Activated T-cell treated with anti-CD3 and anti-CD28 coated beads, Interleukin-2, amount 50 U/mL, for 72 hours (primary cell): ENCODE measurements at regions not wholly inside any gene's neighbourhood (a gene's known extent, or its start where the extent isn't known, plus 50 kb on each side); places are given as distances from the start of the nearest gene placed in this dataset.

ENCODE experiments used
- ATAC-seq, 2 donors: fragments of 150-1000 bp; cut with Tn5 transposase; replicated peaks in 1 of 2; 2 replicates each; pipeline ENCODE4 v1.10.0; 2021; ENCODE audit warnings: moderate library complexity in 2 of 2, mild to moderate bottlenecking in 1 of 2
- DNase-seq, 2 donors: peaks; one replicate each; pipeline ENCODE4 v3.0.0; 2021 to 2022; ENCODE audit warnings: mixed read lengths in 1 of 2
- H3K27ac Mint-ChIP-seq: one replicate; pipeline ENCODE4 v1.8.0; 2022; ENCODE audit warnings: mild to moderate bottlenecking, moderate library complexity, mixed read lengths
- H3K27me3 Mint-ChIP-seq: one replicate; pipeline ENCODE4 v1.8.0; 2022; ENCODE audit warnings: low read depth, mixed read lengths
- H3K36me3 Mint-ChIP-seq, 2 donors: one replicate each; pipeline ENCODE4 v1.8.0; 2022; ENCODE audit warnings: mixed read lengths in 2 of 2, mild to moderate bottlenecking in 1 of 2; ENCODE audit not compliant: insufficient read depth in 2 of 2
- H3K4me1 Mint-ChIP-seq: one replicate; pipeline ENCODE4 v1.8.0; 2022; ENCODE audit warnings: low read depth, mixed read lengths
- H3K4me3 Mint-ChIP-seq, 2 donors: one replicate each; pipeline ENCODE4 v1.8.0; 2022; ENCODE audit warnings: mild to moderate bottlenecking in 2 of 2, mixed read lengths in 2 of 2, moderate library complexity in 2 of 2
- H3K9me3 Mint-ChIP-seq, 2 donors: one replicate each; pipeline ENCODE4 v1.8.0; 2022; ENCODE audit warnings: mixed read lengths in 2 of 2

DNA sequence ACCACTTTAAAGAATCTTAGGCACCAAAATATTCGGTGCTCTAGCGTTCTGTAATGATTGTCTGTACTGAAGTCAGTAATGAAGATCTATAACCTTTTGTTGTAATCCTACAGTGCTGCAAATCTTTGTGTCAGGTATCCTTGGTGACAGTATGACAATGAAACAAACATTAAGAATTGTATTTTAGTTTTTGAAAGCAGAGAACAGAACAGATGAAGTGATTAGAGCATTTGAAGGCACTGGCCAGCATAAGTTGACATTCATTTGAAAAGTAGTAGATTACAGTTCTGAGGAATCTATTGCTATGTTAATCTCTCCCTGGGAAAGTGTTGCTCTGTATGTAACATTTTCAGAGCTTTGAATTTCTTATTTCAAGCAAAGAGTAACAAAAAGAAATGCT is 451.2 kb downstream of the NUP35 start:
- H3K9me3 Mint-ChIP-seq, result peaks cover 6 to 12% of the 10 kb centered on the region in 2 donors
- H3K36me3 Mint-ChIP-seq, result no peaks in the 10 kb centered on the region
- H3K27me3 Mint-ChIP-seq, result no peaks in the 10 kb centered on the region
- DNase-seq (no peak), ATAC-seq (no peak)
- H3K4me1 Mint-ChIP-seq, result no peaks in the 10 kb centered on the region
- no peak overlapping the region for H3K4me3 Mint-ChIP-seq
- H3K27ac Mint-ChIP-seq, result no peak overlapping the region

DNA sequence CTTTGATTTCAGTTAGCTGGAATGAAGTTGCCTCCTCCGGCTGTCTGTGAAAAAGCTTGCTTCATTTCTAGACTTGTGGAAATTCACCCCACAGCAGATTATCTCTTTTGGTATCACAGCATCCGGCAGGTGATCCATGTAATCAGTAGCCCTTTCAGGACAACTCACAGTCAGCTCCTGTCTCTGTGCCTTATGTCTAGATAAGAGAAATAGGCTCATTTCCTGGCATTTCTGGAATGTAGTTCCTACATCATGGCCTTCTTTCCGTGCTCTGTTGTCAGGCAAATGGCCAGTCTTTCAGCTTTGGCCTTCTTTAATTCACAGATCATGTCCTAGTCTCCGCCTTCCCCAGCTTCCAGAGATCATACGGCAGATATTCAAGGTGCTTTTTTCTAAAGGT is 455.4 kb downstream of the NUP35 start:
- no peak overlapping the region for H3K27ac Mint-ChIP-seq
- no peaks in the 10 kb centered on the region for H3K4me1 Mint-ChIP-seq
- ATAC-seq, result no peak

DNA sequence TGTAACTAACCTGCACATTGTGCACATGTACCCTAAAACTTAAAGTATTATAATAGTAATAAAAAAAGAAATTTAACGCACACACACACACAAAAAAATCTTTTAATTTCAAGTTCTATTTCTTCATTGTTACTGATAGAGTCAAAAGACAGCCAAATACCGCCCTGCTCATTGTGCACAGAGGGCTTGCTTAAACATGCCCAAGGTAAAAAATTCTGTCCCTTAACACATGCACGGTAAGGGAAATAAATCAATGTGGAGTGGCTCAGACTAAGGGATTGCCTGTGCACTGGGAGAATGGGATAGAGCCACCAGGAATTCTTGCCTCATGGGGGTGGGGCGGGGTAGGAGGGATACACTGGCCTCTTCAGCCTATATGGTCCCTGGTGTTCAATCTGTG is 468.0 kb downstream of the NUP35 start:
- Mint-ChIP-seq H3K9me3 (peaks cover 4 to 8% of the 10 kb centered on the region in 2 donors), H3K4me1 (no peaks in the 10 kb centered on the region), H3K4me3 (no peak overlapping the region), H3K27me3 (no peaks in the 10 kb centered on the region), H3K36me3 (no peaks in the 10 kb centered on the region), H3K27ac (no peak overlapping the region)
- ATAC-seq (no peak), DNase-seq (no peak)

More for the DNA sequence above, 455.4 kb downstream of the NUP35 start:
- Mint-ChIP-seq H3K36me3 (no peaks in the 10 kb centered on the region), H3K4me3 (no peak overlapping the region), H3K27me3 (no peaks in the 10 kb centered on the region), H3K9me3 (peaks cover 6 to 10% of the 10 kb centered on the region in 2 donors)
- no peak for DNase-seq

DNA sequence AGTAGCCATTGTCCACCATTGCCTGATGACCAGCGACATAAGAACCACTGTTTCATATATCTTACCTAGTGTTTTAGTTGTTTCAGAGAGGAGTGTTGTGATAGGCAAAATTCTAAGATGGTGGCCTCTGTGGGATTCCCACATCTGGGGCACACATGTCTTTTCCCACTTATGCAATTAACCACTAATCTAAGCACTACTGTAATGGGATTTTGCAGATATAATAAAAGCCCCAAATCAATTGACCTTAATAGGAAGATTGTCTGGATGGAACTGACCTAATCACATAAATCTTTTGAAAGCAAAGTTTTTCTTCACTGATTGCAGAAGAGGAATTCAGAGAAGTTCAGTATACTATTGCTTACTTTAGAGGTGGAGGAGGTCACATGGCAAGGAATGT is 469.9 kb downstream of the NUP35 start:
- no peaks in the 10 kb centered on the region for H3K27me3 Mint-ChIP-seq
- no peaks in the 10 kb centered on the region for H3K4me1 Mint-ChIP-seq
- DNase-seq (no peak), ATAC-seq (no peak)
- H3K27ac Mint-ChIP-seq, result no peak overlapping the region
- H3K4me3 Mint-ChIP-seq, result no peak overlapping the region
- no peaks in the 10 kb centered on the region for H3K36me3 Mint-ChIP-seq
- peaks cover 2 to 5% of the 10 kb centered on the region in 2 donors for H3K9me3 Mint-ChIP-seq

DNA sequence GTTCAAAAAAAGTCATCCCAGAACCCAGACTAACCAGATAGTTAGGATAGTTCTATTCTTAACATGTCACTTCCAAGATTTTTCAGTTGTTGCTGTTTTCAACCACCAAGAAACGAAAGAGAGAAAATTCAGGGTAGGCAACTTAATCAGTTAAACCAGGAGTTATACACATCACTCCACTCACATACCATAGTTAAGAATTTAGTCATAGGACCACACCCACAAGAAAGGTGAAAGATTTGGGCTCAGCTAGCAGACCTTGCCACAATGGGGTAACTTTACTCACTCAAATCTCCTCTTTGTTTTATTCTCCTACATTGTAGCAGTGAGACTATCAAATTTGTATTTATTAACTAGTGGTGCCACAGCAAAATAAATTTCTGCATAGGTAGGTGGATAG is 473.6 kb downstream of the NUP35 start:
- peaks cover 0 to 2% of the 10 kb centered on the region in 2 donors for H3K9me3 Mint-ChIP-seq
- no peak overlapping the region for H3K4me3 Mint-ChIP-seq

DNA sequence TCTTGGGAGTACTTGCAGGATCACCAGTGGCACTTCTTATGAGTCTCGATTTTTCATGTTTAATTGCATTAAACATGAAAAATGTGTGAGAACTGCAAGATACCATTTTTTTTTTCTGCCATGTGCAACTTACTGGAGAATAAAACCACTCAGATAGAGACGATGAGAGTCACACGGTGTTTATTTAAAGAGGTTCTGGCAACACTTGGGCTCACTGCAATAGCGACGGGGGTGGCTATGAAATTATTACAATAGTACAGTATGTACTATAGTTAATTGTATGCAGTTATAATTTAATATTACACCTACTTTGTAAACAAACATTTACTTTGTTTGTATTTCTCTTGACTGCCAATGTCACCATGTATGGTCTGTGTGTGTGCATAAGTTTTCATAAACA is 479.8 kb downstream of the NUP35 start:
- ATAC-seq (no peak), DNase-seq (no peak)
- no peak overlapping the region for H3K4me3 Mint-ChIP-seq
- H3K27me3 Mint-ChIP-seq, result no peaks in the 10 kb centered on the region
- no peaks in the 10 kb centered on the region for H3K4me1 Mint-ChIP-seq
- H3K9me3 Mint-ChIP-seq, result no peaks in the 10 kb centered on the region
- no peak overlapping the region for H3K27ac Mint-ChIP-seq
- no peaks in the 10 kb centered on the region for H3K36me3 Mint-ChIP-seq

More for the DNA sequence above, 473.6 kb downstream of the NUP35 start:
- Mint-ChIP-seq H3K27me3 (no peaks in the 10 kb centered on the region), H3K36me3 (no peaks in the 10 kb centered on the region), H3K4me1 (no peaks in the 10 kb centered on the region), H3K27ac (no peak overlapping the region)
- no peak for DNase-seq
- no peak for ATAC-seq

DNA sequence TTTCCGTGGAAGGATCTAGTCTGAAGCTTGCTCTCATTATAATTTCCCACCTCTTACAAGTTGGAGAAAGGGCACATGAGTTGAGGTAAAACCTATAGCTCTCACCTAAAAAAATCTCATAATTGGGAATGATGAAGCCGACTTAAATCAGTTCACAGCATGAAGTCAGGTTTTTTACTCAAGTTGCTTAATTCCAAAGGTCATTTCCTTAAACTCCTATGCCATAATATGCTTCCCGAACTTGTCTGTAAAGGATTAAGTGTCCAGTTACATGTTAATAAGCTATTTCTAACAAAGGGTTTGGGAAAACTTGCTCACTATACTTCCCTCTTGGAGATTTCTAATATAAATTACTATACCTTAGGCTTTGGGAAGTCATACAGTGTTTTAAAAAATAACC is 481.2 kb downstream of the NUP35 start:
- no peak for DNase-seq
- H3K4me3 Mint-ChIP-seq, result no peak overlapping the region

DNA sequence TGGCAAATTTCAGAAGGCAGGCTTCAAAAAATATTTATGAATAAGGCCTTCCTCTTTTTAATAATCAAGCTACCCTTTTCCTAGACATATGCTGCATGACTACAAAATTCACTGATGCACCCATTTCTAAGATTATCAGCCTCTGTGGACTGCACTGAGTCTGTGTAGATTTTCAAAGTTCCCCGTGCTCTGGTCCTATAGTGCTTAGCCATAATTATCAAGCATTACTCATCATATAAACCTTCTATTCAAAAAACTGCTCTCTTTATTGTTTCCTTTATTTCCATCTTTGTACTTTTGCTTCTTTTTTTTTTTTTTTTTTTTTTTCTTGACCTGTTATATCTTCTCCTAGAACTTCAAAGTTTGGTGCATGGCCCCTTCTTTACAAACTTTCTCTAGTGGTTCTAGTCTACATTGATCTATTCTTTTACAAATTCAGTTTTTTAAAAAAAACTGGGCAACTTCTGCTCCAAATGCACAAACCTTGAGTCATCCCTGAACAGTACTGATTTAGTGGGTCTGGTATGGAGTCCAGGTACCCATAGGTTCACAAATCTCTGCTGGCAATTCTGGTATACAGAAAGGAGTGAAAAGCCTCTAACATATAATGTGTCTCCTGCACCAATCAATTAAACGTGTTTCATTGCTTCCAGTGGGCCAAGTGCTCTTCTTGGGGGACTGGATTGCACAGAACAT is 481.9 kb downstream of the NUP35 start:
- no peak overlapping the region for H3K4me3 Mint-ChIP-seq
- DNase-seq, result no peak
- H3K9me3 Mint-ChIP-seq, result peaks cover 1 to 2% of the 10 kb centered on the region in 2 donors
- no peaks in the 10 kb centered on the region for H3K36me3 Mint-ChIP-seq
- H3K27me3 Mint-ChIP-seq, result no peaks in the 10 kb centered on the region
- H3K4me1 Mint-ChIP-seq, result no peaks in the 10 kb centered on the region
- ATAC-seq, result no peak
- no peak overlapping the region for H3K27ac Mint-ChIP-seq

More for the DNA sequence above, 481.2 kb downstream of the NUP35 start:
- no peak for ATAC-seq
- Mint-ChIP-seq H3K9me3 (peaks cover 0 to under 1% of the 10 kb centered on the region in 2 donors), H3K36me3 (no peaks in the 10 kb centered on the region), H3K27ac (no peak overlapping the region), H3K27me3 (no peaks in the 10 kb centered on the region), H3K4me1 (no peaks in the 10 kb centered on the region)

DNA sequence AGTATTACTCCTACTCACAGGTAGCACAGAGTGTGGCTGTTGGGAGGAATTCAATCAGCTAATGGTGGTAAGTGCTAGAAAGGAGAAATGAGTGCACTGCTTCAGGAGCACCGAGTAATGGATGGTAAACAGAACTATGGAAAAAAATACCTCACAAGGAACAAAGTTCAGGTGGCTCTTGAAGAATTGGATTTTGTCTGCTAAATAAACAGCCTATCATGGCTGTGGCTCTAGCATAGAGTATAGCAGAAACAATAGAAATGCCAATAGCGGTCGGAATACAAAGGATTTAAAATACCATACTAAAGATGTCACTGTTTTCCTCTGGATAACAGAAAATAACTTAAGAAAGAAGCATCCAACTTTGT is 482.5 kb downstream of the NUP35 start:
- no peaks in the 10 kb centered on the region for H3K27me3 Mint-ChIP-seq
- no peaks in the 10 kb centered on the region for H3K4me1 Mint-ChIP-seq
- no peaks in the 10 kb centered on the region for H3K36me3 Mint-ChIP-seq
- no peak overlapping the region for H3K27ac Mint-ChIP-seq
- H3K9me3 Mint-ChIP-seq, result peaks cover 1 to 4% of the 10 kb centered on the region in 2 donors
- DNase-seq, result no peak
- no peak for ATAC-seq
- no peak overlapping the region for H3K4me3 Mint-ChIP-seq

DNA sequence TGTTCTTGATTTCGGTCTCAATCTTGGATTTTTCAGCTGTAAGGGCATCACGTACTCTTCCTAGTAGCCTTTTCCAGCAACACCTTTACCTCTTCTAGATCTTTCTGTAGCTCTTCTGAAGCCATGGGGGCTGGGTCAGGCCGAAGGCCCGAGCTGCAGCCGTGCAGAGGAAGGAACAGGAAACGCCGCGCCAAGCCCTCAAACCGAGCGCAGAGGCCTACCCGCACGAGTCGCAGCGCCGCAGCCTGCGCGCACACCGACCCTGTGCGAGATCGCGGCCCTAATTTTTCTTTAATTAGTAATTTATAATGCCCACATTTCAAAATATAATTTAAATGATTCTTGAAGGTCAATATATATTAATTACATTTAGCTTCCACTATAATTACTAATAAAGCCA is 483.8 kb downstream of the NUP35 start:
- Mint-ChIP-seq H3K27me3 (no peaks in the 10 kb centered on the region), H3K4me3 (no peak overlapping the region), H3K36me3 (no peaks in the 10 kb centered on the region), H3K27ac (no peak overlapping the region), H3K4me1 (no peaks in the 10 kb centered on the region), H3K9me3 (peaks cover 1 to 6% of the 10 kb centered on the region in 2 donors)
- ATAC-seq (no peak), DNase-seq (no peak)

DNA sequence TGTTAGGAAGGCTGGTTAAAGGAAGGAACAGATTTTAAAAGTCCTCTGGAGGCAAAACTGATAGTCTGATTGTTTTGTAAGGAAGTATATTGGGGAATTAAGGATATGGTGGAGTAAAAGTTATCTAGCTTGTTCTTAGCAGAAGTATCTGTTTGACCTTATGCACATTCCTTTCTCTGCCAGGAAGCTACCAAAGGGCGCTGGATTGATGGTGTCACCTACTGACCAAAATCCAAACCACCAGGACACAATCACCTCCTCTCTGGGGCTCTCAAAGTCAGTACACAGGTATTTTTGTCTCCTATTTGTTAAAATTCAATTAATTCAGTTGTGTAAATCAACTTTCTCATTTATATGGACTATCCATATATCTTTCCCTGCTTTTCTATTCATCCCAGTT is 484.5 kb downstream of the NUP35 start:
- ATAC-seq, result no peak

DNA sequence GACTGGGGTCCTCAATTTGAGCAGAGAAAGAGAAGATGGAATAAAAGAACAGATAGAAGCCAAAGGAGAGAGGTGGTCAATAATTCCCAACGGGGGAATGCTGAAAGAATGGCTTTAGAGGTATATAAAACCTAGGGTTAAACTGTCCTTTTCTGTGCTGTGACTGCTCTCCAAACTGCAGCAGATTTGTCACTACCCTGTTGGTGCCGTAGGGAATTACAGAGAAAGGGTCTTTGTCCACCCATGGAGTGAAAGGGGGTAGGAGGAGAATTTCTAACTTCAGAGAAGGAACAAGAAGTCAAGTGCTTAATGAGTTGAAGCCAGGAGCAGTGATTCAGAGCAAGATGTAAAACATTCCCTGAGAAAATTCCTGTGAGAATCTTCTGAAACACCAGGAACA is 486.5 kb downstream of the NUP35 start:
- H3K36me3 Mint-ChIP-seq, result no peaks in the 10 kb centered on the region
- ATAC-seq (no peak), DNase-seq (no peak)
- H3K27me3 Mint-ChIP-seq, result no peaks in the 10 kb centered on the region
- no peak overlapping the region for H3K27ac Mint-ChIP-seq
- H3K4me3 Mint-ChIP-seq, result no peak overlapping the region
- H3K4me1 Mint-ChIP-seq, result no peaks in the 10 kb centered on the region
- H3K9me3 Mint-ChIP-seq, result peaks cover 4 to 9% of the 10 kb centered on the region in 2 donors

More for the DNA sequence above, 484.5 kb downstream of the NUP35 start:
- Mint-ChIP-seq H3K36me3 (no peaks in the 10 kb centered on the region), H3K27ac (no peak overlapping the region), H3K4me3 (no peak overlapping the region), H3K27me3 (no peaks in the 10 kb centered on the region), H3K4me1 (no peaks in the 10 kb centered on the region), H3K9me3 (peaks cover 4 to 9% of the 10 kb centered on the region in 2 donors)
- DNase-seq, result no peak

DNA sequence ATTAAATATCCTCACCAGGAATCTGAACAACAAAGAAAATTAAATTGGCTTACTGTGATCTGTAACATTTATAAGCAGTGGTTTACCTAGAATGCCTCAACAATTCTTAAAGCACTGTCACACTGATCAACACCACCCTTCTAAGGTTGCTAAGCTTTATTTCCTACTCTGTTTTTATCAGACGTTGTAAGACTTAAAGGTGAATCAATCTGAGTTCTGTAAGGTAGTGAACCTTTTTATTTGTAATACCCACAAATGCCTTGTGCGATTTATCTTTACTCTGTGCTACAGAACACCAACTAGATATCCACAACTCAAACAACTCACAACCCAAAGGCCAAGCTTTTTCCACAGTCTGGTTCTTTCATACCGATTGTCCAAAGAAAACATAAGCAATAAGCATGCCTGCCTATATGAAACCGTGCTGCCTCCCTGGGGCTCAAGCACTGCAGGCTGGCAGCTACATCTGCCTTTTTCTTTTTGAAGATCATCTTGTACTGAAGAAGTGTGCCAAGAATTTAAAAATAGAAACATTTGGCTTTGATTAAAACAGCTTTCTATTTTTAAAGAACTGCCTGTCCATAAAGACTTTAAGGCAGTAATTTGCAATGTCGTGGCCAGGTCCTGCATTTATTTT is 490.7 kb downstream of the NUP35 start:
- DNase-seq, result no peak
- no peaks in the 10 kb centered on the region for H3K4me1 Mint-ChIP-seq
- H3K27ac Mint-ChIP-seq, result no peak overlapping the region
- H3K27me3 Mint-ChIP-seq, result no peaks in the 10 kb centered on the region
- peaks cover 16 to 17% of the 10 kb centered on the region in 2 donors for H3K9me3 Mint-ChIP-seq
- no peak for ATAC-seq
- H3K4me3 Mint-ChIP-seq, result no peak overlapping the region
- H3K36me3 Mint-ChIP-seq, result peaks cover 0 to 3% of the 10 kb centered on the region in 2 donors

DNA sequence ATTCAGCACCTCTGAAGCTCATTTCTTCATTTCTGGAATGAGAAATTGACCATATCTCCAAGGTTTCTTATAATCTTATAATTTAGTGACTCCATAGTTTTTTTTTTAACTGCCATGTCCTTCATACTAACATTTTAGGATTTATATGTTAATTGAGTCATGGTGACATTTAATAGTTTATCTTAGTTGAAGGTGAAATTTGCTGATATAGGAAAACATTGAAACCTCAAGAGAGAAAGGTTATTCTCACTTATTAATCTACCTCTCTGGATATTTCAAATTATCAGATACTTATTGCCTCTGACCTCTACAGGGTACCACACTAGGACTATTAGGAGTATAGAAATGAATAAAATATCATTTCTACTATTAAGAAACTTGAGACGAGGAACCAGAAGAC is 499.0 kb downstream of the NUP35 start:
- ATAC-seq (no peak), DNase-seq (no peak)
- H3K4me3 Mint-ChIP-seq, result no peak overlapping the region
- peaks cover 0 to 3% of the 10 kb centered on the region in 2 donors for H3K36me3 Mint-ChIP-seq
- H3K27ac Mint-ChIP-seq, result no peak overlapping the region
- H3K9me3 Mint-ChIP-seq, result peaks cover 16% of the 10 kb centered on the region in 2 donors
- no peaks in the 10 kb centered on the region for H3K4me1 Mint-ChIP-seq
- H3K27me3 Mint-ChIP-seq, result no peaks in the 10 kb centered on the region
